K562 (cell line): ENCODE measurements at regions not wholly inside any gene's neighbourhood (a gene's known extent, or its start where the extent isn't known, plus 50 kb on each side); places are given as distances from the start of the nearest gene placed in this dataset.

Experiments
- ATAC-seq: fragments of 200-7000 bp; cut with Tn5 transposase; 3 replicates; pipeline ENCODE4 v1.9.1; 2020; ENCODE audit warnings: moderate library complexity
- BruUV-seq: library from RNA; stranded (reverse); fragments of 400-500 nt; replicated peaks from 2 replicates; lab custom pipeline; 2021; lab: Mats Ljungman, UMichigan
- CTCF ChIA-PET: fragments of 300-600 bp; formaldehyde crosslinking; extraction: SDS; loops from one replicate; lab custom pipeline; 2021; ENCODE audit warnings: low intra/inter-chr PET ratio; lab: Yijun Ruan, JAX
- POLR2A ChIA-PET: fragments of 300-600, 350-650 bp; sonication (Branson Sonifier 250); formaldehyde crosslinking; extraction: SDS; loops from one replicate; lab custom pipeline; 2021; ENCODE audit warnings: antibody characterized with exemption, inconsistent platforms; lab: Yijun Ruan, JAX
- DNase-seq, 4 experiments: peaks; one replicate each; pipeline versions ENCODE4 v3.0.0 to v3.0.0-alpha.2; 2011 to 2018; ENCODE audit warnings: low spot score in 3 of 4, mixed read lengths in 3 of 4; ENCODE audit errors: extremely low read depth in 1 of 4
- FAIRE-seq: peaks from 2 replicates; lab custom pipeline; 2011; peaks lifted over from hg19 to GRCh38; lab: Jason Lieb, UNC
- H2AFZ ChIP-seq: 2 replicates; pipeline ENCODE4 v1.6.0; 2011; ENCODE audit warnings: low read depth, low read length, control low read depth, inconsistent platforms
- H3K27ac ChIP-seq: fragments of 200-600 bp; 3 replicates; pipeline ENCODE4 v1.8.0; 2011; ENCODE audit warnings: low read depth, mild to moderate bottlenecking, control low read depth, inconsistent platforms, low read length, moderate library complexity, mixed read lengths; ENCODE audit errors: extremely low read depth
- H3K27me3 ChIP-seq, 2 experiments: fragments of 300-600 bp in 1 of 2; 2 replicates in 1 of 2; 3 replicates in 1 of 2; pipeline versions ENCODE4 v1.6.0 to v1.8.0; 2011; ENCODE audit warnings: inconsistent platforms in 2 of 2, low read length in 2 of 2, mild to moderate bottlenecking in 1 of 2, mixed read lengths in 1 of 2, moderate library complexity in 1 of 2; ENCODE audit not compliant: control insufficient read depth in 2 of 2, insufficient read depth in 2 of 2
- H3K36me3 ChIP-seq: fragments of 300-600 bp; 3 replicates; pipeline ENCODE4 v1.8.0; 2011; ENCODE audit warnings: mild to moderate bottlenecking, low read length, inconsistent platforms; ENCODE audit not compliant: control insufficient read depth, insufficient read depth
- H3K4me1 ChIP-seq, 2 experiments: fragments of 200-600 bp in 1 of 2; replicated peaks in 1 of 2; 2 replicates in 1 of 2; 3 replicates in 1 of 2; pipeline versions ENCODE4 v1.5.1 to v1.8.0; 2011; ENCODE audit warnings: inconsistent platforms in 2 of 2, low read length in 2 of 2, mild to moderate bottlenecking in 1 of 2, mixed read lengths in 1 of 2, moderate library complexity in 1 of 2; ENCODE audit not compliant: control insufficient read depth in 2 of 2, insufficient read depth in 2 of 2
- H3K4me2 ChIP-seq: 2 replicates; pipeline ENCODE4 v1.6.1; 2011; ENCODE audit warnings: low read length, control low read depth, inconsistent platforms, mixed read lengths; ENCODE audit not compliant: insufficient read depth
- H3K4me3 ChIP-seq: fragments of 200-600 bp; sonication (generic), shearing (Covaris generic); 2 replicates; pipeline ENCODE4 v1.5.1; 2016; ENCODE audit warnings: control low read depth, inconsistent platforms
- H3K79me2 ChIP-seq: fragments of 200-600 bp; 3 replicates; pipeline ENCODE4 v1.8.0; 2011; ENCODE audit warnings: low read length, inconsistent platforms; ENCODE audit not compliant: control insufficient read depth, insufficient read depth
- H3K9ac ChIP-seq, 2 experiments: 2 replicates each; pipeline versions ENCODE4 v1.6.0 to v1.6.1; 2011; ENCODE audit warnings: low read depth in 2 of 2, low read length in 2 of 2, control low read depth in 1 of 2, inconsistent platforms in 1 of 2, mild to moderate bottlenecking in 1 of 2, mixed read lengths in 1 of 2; ENCODE audit not compliant: insufficient read depth in 1 of 2
- H3K9me1 ChIP-seq: one replicate; pipeline ENCODE4 v1.6.0; 2011; ENCODE audit warnings: inconsistent platforms, mild to moderate bottlenecking, low read length, moderate library complexity; ENCODE audit not compliant: control insufficient read depth, insufficient read depth
- H3K9me3 ChIP-seq: replicated peaks from 2 replicates; pipeline ENCODE4 v1.5.1; 2011; ENCODE audit warnings: low read depth, low read length, inconsistent platforms; ENCODE audit not compliant: control insufficient read depth, insufficient read depth
- H4K20me1 ChIP-seq: replicated peaks from 2 replicates; pipeline ENCODE4 v1.6.1; 2011; ENCODE audit warnings: low read length, inconsistent platforms, mixed read lengths; ENCODE audit not compliant: control insufficient read depth, insufficient read depth
- BMI1 ChIP-seq: fragments of 150-350 bp; IDR thresholded peaks from 2 replicates; pipeline ENCODE4 v1.6.1; 2014; ENCODE audit warnings: low read length
- CEBPB ChIP-seq: fragments of 450-650 bp; IDR thresholded peaks from 2 replicates; pipeline ENCODE4 v1.6.1; 2016; ENCODE audit warnings: missing genetic modification characterization, missing compliant biosample characterization
- KHSRP ChIP-seq: fragments of 450-650 bp; IDR thresholded peaks from 2 replicates; pipeline ENCODE4 v1.6.1; 2017
- XRCC4 ChIP-seq: IDR thresholded peaks from one replicate; pipeline ENCODE4 v1.6.1; 2011; ENCODE audit not compliant: insufficient read depth, insufficient read length; ENCODE audit errors: extremely low read depth
- ZNF561 ChIP-seq: fragments of 450-650 bp; formaldehyde crosslinking; conservative IDR thresholded peaks from 2 replicates; pipeline ENCODE4 v1.4.0; 2020; ENCODE audit warnings: mild to moderate bottlenecking, moderate library complexity
- WGBS: fragments of 100-300 bp; shearing (Covaris generic); methylation state at CpG from one replicate; pipeline ENCODE4 v1.1.6; 2016; ENCODE audit warnings: low coverage, mixed read lengths; ENCODE audit not compliant: insufficient coverage; ENCODE audit errors: missing lambda C conversion rate; 5-methylcytosine and 5-hydroxymethylcytosine counted together
- in situ Hi-C: fragments of 300-500 bp; cut with MboI; formaldehyde crosslinking; loops from 4 replicates; pipeline ENCODE4 v1.15.0; 2018; ENCODE audit warnings: inconsistent platforms, mixed read lengths
- intact Hi-C: fragments of 100-400 bp; cut with micrococcal nuclease; formaldehyde crosslinking; loops from 2 replicates; pipeline ENCODE4 v1.14.2; 2022
- TF ChIP-seq, protein P1 (sequence below): fragments of 450-650 bp; IDR thresholded peaks from one replicate; pipeline ENCODE4 v1.6.1; 2018; ENCODE audit warnings: mild to moderate bottlenecking, moderate library complexity; ENCODE audit not compliant: partially characterized antibody
- TF ChIP-seq, protein P2 (sequence below): fragments of 450-650 bp; IDR thresholded peaks from 2 replicates; pipeline ENCODE4 v1.6.1; 2018; ENCODE audit not compliant: partially characterized antibody

GRCh38 chr6:167770291-167770955 is 56.3 kb upstream of the AFDN start (continued):
- TF ChIP-seq, protein P1, sequence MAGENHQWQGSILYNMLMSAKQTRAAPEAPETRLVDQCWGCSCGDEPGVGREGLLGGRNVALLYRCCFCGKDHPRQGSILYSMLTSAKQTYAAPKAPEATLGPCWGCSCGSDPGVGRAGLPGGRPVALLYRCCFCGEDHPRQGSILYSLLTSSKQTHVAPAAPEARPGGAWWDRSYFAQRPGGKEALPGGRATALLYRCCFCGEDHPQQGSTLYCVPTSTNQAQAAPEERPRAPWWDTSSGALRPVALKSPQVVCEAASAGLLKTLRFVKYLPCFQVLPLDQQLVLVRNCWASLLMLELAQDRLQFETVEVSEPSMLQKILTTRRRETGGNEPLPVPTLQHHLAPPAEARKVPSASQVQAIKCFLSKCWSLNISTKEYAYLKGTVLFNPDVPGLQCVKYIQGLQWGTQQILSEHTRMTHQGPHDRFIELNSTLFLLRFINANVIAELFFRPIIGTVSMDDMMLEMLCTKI, result no peak
- TF ChIP-seq KHSRP (no peak), BMI1 (no peak), ZNF561 (no peak)
- TF ChIP-seq, protein P2, sequence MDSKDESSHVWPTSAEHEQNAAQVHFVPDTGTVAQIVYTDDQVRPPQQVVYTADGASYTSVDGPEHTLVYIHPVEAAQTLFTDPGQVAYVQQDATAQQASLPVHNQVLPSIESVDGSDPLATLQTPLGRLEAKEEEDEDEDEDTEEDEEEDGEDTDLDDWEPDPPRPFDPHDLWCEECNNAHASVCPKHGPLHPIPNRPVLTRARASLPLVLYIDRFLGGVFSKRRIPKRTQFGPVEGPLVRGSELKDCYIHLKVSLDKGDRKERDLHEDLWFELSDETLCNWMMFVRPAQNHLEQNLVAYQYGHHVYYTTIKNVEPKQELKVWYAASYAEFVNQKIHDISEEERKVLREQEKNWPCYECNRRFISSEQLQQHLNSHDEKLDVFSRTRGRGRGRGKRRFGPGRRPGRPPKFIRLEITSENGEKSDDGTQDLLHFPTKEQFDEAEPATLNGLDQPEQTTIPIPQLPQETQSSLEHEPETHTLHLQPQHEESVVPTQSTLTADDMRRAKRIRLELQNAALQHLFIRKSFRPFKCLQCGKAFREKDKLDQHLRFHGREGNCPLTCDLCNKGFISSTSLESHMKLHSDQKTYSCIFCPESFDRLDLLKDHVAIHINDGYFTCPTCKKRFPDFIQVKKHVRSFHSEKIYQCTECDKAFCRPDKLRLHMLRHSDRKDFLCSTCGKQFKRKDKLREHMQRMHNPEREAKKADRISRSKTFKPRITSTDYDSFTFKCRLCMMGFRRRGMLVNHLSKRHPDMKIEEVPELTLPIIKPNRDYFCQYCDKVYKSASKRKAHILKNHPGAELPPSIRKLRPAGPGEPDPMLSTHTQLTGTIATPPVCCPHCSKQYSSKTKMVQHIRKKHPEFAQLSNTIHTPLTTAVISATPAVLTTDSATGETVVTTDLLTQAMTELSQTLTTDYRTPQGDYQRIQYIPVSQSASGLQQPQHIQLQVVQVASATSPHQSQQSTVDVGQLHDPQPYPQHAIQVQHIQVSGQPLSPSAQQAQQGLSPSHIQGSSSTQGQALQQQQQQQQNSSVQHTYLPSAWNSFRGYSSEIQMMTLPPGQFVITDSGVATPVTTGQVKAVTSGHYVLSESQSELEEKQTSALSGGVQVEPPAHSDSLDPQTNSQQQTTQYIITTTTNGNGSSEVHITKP, result no peak

DNA sequence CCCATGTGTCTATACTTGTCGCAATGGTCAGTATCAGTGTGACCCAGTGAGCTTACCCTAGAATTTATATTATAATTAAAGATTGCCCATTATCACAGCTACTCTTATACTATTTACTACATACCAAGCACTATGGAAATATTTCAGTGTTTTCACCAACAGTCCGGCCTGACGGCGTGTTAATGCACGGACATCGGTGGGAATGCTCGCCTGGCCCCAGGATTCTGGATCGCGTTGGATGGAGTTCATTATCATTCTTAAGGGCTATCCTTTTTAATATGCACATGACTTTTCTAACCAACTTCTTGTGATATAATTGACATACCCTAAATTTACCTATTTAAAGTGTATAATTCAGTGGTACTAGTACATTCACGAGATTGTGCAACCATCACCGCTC is 51.8 kb upstream of the AFDN start:
- FAIRE-seq, result no peak
- Histone ChIP-seq H3K4me1 (0 out of 5 replicates have a peak, but pooled peaks cover 0 to 2% of the 10 kb centered on the region in 2 experiments), H3K9me1 (no peaks in the 10 kb centered on the region), H3K27ac (no peak overlapping the region), H2AFZ (no peak overlapping the region), H3K27me3 (peaks cover 69 to 70% of the 10 kb centered on the region in 2 experiments), H3K36me3 (no peaks in the 10 kb centered on the region), H3K4me3 (no peak overlapping the region), H3K79me2 (no peaks in the 10 kb centered on the region), H4K20me1 (no peaks in the 10 kb centered on the region; the same call in none of the 2 replicates), H3K9me3 (no peaks in the 10 kb centered on the region), H3K9ac (no peak overlapping the region), H3K4me2 (no peak overlapping the region)
- no peak for DNase-seq
- 54% methylated on average over 11 of the region's 11 CpGs for WGBS
- ChIA-PET CTCF (no interaction called here), POLR2A (interaction anchor here (0.6 kb wide), 1 partner anchor 43 kb away, joined by 3 read pairs; no protein-coding TSS in a partner anchor)
- in situ Hi-C loops, result no loop called here
- no TSS peak for BruUV-seq
- no peak for ATAC-seq
- no peak for TF ChIP-seq XRCC4
- peak; percentile 74 for TF ChIP-seq CEBPB
- intact Hi-C loops, result no loop called here
